ENCODE measurements at regions not wholly inside any gene's neighbourhood (a gene's known extent, or its start where the extent isn't known, plus 50 kb on each side); places are given as distances from the start of the nearest gene placed in this dataset.

DNA sequence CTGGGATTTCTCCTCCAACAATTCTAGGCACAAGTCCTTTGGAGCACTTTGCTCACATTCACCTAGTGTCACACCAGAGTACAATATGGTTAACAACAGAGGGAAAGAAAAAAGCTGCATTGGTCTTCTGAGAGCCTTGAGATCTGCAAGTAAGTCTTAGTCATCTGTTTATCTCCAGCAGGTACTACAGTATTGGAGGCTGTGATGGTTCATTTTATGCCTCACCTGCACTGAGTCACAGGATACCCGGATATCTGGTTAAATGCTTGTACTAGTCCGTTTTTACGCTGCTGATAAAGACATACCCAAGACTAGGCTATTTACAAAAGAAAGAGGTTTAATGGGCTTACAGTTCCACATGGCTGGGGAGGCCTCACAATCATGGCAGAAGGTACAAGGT is 525.0 kb downstream of the NR2F1-AS1 start:
- Histone ChIP-seq H3K27me3 (no peaks in the 10 kb centered on the region), H3K9me3 (no peaks in the 10 kb centered on the region), H3K4me3 (no peak overlapping the region), H3K36me3 (no peaks in the 10 kb centered on the region), H3K4me1 (no peaks in the 10 kb centered on the region), H3K27ac (no peak overlapping the region)
- TF ChIP-seq CTCF (IDR thresholded peaks at IDR 0.05) = no peak
- DNase-seq = no peak
- ATAC-seq = no peak
- intact Hi-C loops (cut with DNase I) = no loop called here
- 91 to 97% methylated on average over 3 of the region's 3 CpGs for WGBS, 2 donors

GRCh38 chr5:93055561-93055960 is 525.5 kb downstream of the NR2F1-AS1 start:
- Histone ChIP-seq H3K36me3 (no peaks in the 10 kb centered on the region), H3K27me3 (no peaks in the 10 kb centered on the region), H3K27ac (no peak overlapping the region), H3K4me3 (no peak overlapping the region), H3K4me1 (no peaks in the 10 kb centered on the region), H3K9me3 (no peaks in the 10 kb centered on the region)
- intact Hi-C loops (cut with DNase I) = no loop called here
- ATAC-seq = no peak
- no peak for DNase-seq
- WGBS, 2 donors = 88 to 96% methylated on average over 1 of the region's 1 CpG
- TF ChIP-seq CTCF (IDR thresholded peaks at IDR 0.05) = no peak

- intact Hi-C loops (cut with DNase I) = no loop called here
- no peak for DNase-seq
- H3K27me3 ChIP-seq = no peaks in the 10 kb centered on the region
- TF ChIP-seq CTCF (IDR thresholded peaks at IDR 0.05) = no peak
- H3K27ac ChIP-seq = no peak overlapping the region
- 47 to 50% methylated on average over 2 of the region's 2 CpGs for WGBS, 2 donors
- no peak overlapping the region for H3K4me3 ChIP-seq
- H3K36me3 ChIP-seq = no peaks in the 10 kb centered on the region
- no peak for ATAC-seq
- H3K4me1 ChIP-seq = no peaks in the 10 kb centered on the region
- no peaks in the 10 kb centered on the region for H3K9me3 ChIP-seq
Measured at GRCh38 chr5:93054424-93055163, 526.4 kb downstream of the NR2F1-AS1 start.

DNA sequence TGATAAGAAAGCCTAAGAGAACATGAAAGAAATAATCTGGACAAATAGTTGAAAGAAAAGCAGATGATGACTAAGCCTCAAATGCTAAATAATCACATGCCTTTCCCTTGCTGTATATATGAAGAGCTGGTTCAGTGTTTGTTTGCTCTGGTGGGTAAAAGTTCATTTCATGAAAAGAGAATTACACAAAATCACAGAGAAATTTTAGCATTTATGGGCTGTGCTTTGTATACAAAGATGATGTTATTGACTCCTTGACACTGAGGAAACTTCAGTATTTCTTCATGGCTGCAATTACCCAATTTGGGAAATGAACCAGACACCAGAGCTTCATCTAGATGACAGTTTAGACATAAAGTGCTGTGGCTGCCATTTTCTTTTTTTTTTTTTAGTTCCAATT is 527.2 kb downstream of the NR2F1-AS1 start:
- H3K36me3 ChIP-seq = no peaks in the 10 kb centered on the region
- intact Hi-C loops (cut with DNase I) = no loop called here
- H3K27me3 ChIP-seq = no peaks in the 10 kb centered on the region
- ATAC-seq (no peak), DNase-seq (no peak)
- H3K4me3 ChIP-seq = no peak overlapping the region
- no peaks in the 10 kb centered on the region for H3K9me3 ChIP-seq
- no peaks in the 10 kb centered on the region for H3K4me1 ChIP-seq
- no peak for TF ChIP-seq CTCF (IDR thresholded peaks at IDR 0.05)
- no peak overlapping the region for H3K27ac ChIP-seq

Measured in heart right ventricle (tissue), 16 donors.